ENCODE measurements at regions not wholly inside any gene's neighbourhood (a gene's known extent, or its start where the extent isn't known, plus 50 kb on each side); places are given as distances from the start of the nearest gene placed in this dataset.

GRCh38 chr3:141669434-141669833 is 68.7 kb upstream of the RNF7 start:
- in situ Hi-C loops (cut with HindIII; ENCODE audit: low pct_ligation_motif_present, low pct_unique_long_range_greater_than_20kb, low sequenced_read_pairs): no loop called here
- no peak for DNase-seq

DNA sequence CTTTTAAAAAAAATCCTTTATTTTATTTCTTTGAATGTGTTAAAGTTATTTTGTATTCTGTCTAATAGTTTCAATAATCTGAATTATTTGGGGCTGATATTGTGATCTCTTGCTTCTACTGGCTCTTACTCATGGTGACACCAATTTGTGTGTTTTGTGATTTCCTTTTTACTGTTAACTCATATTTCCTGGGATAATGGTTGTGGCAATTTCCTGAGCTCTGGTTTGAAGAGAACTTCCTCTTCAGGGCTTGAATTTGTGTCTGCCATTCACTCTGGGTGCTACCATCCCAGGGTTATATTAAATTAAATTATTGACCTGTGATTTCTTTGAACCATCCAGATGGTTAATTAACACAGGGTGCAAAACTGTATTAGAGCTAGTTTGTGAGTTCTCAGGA is 60.4 kb upstream of the RNF7 start:
- no peak for DNase-seq
- in situ Hi-C loops (cut with HindIII; ENCODE audit: low pct_ligation_motif_present, low pct_unique_long_range_greater_than_20kb, low sequenced_read_pairs): no loop called here

- in situ Hi-C loops (cut with HindIII; ENCODE audit: low pct_ligation_motif_present, low pct_unique_long_range_greater_than_20kb, low sequenced_read_pairs): no loop called here
- peak; percentile 66 for DNase-seq
Observed at GRCh38 chr3:141680620-141681389, 57.3 kb upstream of the RNF7 start.

- peak; percentile 57 for DNase-seq
- in situ Hi-C loops (cut with HindIII; ENCODE audit: low pct_ligation_motif_present, low pct_unique_long_range_greater_than_20kb, low sequenced_read_pairs): no loop called here
Observed at GRCh38 chr3:141681390-141681780, 56.7 kb upstream of the RNF7 start.

DNA sequence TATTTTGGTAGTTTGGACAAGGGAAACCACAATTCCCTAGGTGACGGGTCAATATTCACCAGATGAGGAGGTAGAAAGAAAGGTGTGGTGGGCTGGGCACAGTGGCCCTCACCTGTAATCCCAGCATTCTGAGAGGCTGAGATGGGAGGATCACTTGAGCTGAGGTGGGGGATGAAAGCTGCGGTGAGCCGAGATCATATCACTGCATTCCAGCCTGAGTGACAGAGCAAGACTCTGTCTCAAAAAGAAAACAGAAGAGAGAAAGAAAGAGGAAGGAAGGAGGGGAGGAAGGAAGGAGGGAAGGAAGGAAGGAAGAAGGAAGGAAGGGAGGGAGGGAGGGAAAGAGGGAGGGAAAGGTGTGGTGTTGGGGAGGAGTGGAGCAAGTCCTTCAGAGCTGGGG is 56.1 kb upstream of the RNF7 start:
- in situ Hi-C loops (cut with HindIII; ENCODE audit: low pct_ligation_motif_present, low pct_unique_long_range_greater_than_20kb, low sequenced_read_pairs): no loop called here
- no peak for DNase-seq

GRCh38 chr3:141682921-141683320 is 55.2 kb upstream of the RNF7 start:
- DNase-seq: no peak
- in situ Hi-C loops (cut with HindIII; ENCODE audit: low pct_ligation_motif_present, low pct_unique_long_range_greater_than_20kb, low sequenced_read_pairs): no loop called here

DNA sequence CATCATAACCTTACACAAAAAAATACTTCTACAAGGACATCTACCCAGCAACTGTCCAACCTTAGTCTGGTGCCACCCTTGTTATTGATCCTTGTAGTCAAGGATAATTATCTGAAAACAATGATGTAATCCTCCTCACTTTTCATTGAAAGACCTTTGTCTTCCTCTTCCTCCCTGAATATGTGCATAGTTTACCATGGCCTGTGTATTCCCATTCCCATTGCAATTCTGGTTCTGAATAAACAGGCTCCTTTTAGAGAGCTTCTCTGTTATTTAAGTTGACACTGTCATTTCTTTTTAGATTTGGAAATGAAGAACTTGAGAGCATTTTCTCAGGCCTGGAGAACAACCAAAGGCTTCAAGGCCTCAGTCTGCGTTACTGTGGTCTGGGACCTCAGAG is 53.3 kb upstream of the RNF7 start:
- in situ Hi-C loops (cut with HindIII; ENCODE audit: low pct_ligation_motif_present, low pct_unique_long_range_greater_than_20kb, low sequenced_read_pairs): no loop called here
- DNase-seq: no peak

DNA sequence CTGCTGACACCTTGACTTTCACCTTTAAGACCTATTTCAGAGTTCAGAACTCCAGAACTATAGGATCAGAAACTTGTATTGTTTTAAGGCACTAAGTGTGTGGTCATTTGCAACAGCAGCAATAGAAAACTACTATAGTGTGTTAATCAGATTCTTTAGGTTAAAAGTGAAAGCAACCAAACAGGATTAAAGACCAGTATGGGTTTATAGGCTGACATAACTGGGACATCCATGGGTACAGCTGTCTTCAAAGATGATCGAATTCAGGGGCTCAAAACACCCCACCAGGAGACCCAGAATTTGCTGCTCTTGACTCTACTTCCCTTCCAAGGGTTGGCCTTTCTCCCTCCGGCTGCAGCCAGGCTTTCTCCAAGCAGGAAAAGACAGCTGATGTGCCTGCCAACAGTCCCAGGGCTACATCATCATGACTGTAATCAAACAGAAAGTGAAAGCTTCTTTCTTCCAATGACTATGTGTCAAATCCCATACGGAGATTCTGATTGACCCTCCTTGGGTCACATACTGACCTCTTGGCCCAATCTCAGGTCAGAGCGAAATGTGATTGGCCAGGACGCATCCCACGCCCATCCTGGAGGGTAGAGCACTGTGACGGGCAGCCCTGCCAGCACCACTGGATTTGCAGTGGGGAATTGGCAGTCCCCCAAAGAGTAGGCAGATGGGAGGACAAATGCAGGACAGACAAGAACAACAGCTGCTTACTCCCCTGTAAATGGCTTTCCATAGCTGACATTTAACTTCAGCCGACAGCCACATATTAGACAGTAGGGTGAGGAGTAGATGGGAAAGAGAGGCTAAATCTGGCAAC is 51.4 kb upstream of the RNF7 start:
- in situ Hi-C loops (cut with HindIII; ENCODE audit: low pct_ligation_motif_present, low pct_unique_long_range_greater_than_20kb, low sequenced_read_pairs): no loop called here
- peak; percentile 77 for DNase-seq

All from ACHN (cell line).